ENCODE measurements at regions not wholly inside any gene's neighbourhood (a gene's known extent, or its start where the extent isn't known, plus 50 kb on each side); places are given as distances from the start of the nearest gene placed in this dataset.

DNA sequence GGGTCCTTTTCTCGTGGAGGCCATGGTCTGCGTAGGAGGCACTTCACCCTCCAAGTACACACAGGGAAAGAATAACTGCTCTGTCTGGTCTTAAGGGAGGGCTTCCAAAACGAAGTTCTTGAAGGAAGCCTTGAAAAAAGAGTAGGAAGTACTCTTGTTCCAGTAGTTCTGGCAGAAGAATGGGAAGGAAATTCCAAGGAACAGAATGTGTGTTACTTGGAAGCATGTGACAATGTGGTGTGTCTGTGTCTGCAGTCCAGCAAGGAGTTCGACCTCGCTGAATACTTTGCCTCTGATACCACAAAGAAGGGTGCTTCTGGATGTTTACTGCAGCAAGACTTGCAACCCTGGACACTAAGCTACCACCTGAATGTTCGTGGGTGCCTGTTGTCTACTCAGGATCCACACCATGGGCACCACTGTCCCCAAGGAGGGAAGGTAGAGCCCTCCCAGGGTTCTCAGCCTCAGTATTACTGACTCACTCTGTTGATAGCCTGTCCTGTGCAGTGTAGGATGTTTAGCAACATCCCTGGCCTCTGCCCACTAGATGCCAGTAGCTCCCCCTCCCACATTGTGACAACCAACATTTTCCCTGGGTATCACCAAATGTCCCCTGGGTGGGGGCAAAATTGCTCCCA is 471.6 kb upstream of the CDH4 start:
- TF ChIP-seq, protein P1, sequence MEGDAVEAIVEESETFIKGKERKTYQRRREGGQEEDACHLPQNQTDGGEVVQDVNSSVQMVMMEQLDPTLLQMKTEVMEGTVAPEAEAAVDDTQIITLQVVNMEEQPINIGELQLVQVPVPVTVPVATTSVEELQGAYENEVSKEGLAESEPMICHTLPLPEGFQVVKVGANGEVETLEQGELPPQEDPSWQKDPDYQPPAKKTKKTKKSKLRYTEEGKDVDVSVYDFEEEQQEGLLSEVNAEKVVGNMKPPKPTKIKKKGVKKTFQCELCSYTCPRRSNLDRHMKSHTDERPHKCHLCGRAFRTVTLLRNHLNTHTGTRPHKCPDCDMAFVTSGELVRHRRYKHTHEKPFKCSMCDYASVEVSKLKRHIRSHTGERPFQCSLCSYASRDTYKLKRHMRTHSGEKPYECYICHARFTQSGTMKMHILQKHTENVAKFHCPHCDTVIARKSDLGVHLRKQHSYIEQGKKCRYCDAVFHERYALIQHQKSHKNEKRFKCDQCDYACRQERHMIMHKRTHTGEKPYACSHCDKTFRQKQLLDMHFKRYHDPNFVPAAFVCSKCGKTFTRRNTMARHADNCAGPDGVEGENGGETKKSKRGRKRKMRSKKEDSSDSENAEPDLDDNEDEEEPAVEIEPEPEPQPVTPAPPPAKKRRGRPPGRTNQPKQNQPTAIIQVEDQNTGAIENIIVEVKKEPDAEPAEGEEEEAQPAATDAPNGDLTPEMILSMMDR (IDR thresholded peaks at IDR 0.05; ENCODE audit: low read depth, low read length): no peak
- no peak overlapping the region for H3K4me3 ChIP-seq (ENCODE audit: low read depth, low read length)

DNA sequence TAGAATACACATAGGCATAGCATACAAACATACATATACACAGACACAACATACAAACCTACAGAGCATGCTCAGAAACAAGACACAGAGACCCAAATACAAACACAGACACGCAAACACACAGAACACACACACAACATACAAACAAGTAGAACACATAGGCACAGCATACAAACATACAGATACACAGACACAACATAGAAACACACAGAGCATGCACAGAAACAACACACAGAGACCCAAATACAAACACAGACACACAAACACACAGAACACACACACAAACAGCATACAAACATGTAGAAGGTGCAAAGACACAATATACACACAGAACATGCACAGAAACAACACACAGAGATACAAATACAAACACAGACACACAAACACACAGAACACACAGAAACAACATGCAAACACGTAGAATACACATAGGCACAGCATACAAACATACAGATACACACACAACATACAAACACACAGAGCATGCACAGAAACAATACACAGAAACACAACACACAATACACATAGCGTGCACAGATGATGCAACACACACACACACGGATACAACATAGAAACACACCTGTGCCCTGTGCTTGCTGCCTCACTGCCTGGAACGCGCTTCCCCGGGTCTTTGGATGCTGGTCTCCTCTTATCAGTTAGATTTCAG is 469.0 kb upstream of the CDH4 start:
- TF ChIP-seq, protein P1 (IDR thresholded peaks at IDR 0.05; ENCODE audit: low read depth, low read length): no peak
- H3K4me3 ChIP-seq (ENCODE audit: low read depth, low read length): no peak overlapping the region

DNA sequence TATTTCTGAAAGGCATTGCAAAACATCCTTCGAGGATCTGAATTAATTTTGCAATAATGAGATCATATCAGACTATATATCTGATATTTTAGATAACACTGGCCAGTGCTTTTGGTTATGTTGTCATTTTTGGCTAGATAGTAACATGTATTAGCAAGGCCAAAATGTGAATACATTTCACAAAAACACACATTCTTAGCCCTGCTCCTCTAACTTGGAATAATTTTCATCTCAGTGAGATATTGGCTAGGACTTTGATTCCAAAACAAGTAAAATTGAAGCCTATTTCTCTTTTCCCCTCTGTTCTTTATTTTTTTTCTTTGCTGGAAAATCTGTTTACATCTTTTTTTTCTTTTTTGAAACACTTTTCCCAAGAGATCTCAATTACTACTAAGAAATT is 466.8 kb upstream of the CDH4 start:
- TF ChIP-seq, protein P1 (IDR thresholded peaks at IDR 0.05; ENCODE audit: low read depth, low read length): no peak
- H3K4me3 ChIP-seq (ENCODE audit: low read depth, low read length): no peak overlapping the region

DNA sequence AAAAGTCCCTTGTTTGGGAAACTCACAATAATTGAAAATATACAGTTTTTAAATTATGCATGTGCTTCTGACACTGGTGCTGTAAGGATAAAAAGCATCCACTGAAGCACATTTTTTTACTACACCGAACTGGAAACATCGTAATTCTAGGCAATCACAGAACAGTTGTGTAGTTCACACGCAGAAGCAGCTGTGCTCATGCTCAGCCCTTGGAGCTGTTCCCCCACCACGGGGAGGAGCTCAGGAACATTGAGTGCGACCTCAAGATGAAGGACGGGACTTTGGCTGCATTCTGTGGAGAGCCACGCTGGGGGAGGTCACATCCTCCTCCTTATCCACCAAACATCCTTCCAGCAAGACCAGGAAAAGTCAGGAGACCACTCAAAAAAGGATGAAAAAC is 466.3 kb upstream of the CDH4 start:
- H3K4me3 ChIP-seq (ENCODE audit: low read depth, low read length): no peak overlapping the region
- TF ChIP-seq, protein P1 (IDR thresholded peaks at IDR 0.05; ENCODE audit: low read depth, low read length): no peak

DNA sequence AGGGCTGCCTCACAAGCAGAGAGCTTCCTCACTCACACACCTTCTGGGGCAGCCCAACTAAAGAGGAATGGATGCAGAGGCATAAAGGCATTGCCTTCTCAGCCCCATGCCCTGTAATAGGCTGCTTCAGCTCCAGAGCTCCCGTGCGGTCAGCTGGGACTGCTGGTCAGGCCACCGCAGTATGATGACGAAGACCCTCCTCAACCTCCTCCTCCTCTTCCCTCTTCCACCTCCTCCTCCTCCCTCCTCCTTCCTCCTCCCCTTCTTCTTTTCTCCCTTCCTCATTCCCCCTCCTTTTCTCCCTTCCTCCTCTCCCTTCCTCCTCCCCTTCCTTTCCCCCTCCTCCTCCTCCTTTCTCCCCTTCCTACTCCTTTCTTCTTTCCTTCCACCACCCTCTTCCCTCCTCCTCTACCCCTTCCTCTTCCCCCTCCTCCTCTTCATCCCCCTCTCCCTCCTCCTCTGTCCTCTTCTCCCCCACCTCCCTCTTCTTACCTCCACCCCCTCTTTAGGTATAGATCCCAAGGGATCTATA is 465.3 kb upstream of the CDH4 start:
- TF ChIP-seq, protein P1 (IDR thresholded peaks at IDR 0.05; ENCODE audit: low read depth, low read length): no peak
- no peak overlapping the region for H3K4me3 ChIP-seq (ENCODE audit: low read depth, low read length)

DNA sequence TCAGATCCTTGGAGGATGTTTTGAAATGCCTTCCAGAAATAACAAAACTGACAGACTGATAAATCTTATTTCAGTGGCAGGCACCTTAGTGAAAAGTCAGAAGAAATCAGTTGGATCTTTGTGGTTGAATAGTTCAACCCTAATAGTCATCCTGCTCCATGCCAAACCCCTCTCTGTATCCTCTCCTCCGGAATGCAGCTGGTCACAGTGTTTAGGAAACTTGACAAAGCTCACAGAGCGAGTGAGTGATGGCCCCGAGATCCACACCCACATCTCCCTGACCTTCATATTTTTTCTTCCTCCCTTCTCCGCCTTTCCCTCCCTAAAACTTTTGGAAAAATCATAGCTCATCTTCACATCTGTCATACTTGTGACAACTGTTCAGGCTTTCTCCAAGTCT is 464.8 kb upstream of the CDH4 start:
- H3K4me3 ChIP-seq (ENCODE audit: low read depth, low read length): no peak overlapping the region
- TF ChIP-seq, protein P1 (IDR thresholded peaks at IDR 0.05; ENCODE audit: low read depth, low read length): no peak

DNA sequence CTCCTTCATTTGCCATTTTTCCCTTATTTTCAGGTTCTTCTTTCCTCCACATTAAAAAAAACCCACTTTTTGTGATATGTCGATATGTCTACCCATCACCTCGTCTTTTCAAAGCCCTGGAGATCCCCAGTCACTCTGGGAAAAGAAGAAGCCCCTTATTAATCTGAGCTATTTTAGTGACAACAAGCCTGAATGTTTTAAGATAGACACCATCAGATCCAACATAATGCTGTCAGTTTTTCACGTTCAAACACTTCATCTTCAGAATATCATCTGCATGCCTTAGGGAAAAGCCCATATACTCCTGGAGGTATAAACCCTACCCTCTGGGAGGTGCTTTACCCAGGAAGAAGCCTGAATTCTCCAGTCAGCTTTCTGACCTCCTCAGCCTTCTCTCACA is 464.0 kb upstream of the CDH4 start:
- no peak overlapping the region for H3K4me3 ChIP-seq (ENCODE audit: low read depth, low read length)
- TF ChIP-seq, protein P1 (IDR thresholded peaks at IDR 0.05; ENCODE audit: low read depth, low read length): no peak
